Activated naive CD4-positive, alpha-beta T cell treated with anti-CD3 and anti-CD28 coated beads for 36 hours (primary cell): ENCODE measurements at regions not wholly inside any gene's neighbourhood (a gene's known extent, or its start where the extent isn't known, plus 50 kb on each side); places are given as distances from the start of the nearest gene placed in this dataset.

Experiments used
- CTCF ChIA-PET: fragments of 350-600 bp; sonication (Branson Sonifier 250); formaldehyde crosslinking; loops from one replicate; lab custom pipeline; 2021; ENCODE audit warnings: antibody characterized with exemption; lab: Charles Lee
- DNase-seq: peaks from one replicate; pipeline ENCODE4 v3.0.0-alpha.2; 2020
- H3K27ac Mint-ChIP-seq: one replicate; pipeline ENCODE4 v1.8.0; 2021; ENCODE audit warnings: mild to moderate bottlenecking, mixed read lengths
- H3K27me3 Mint-ChIP-seq: one replicate; pipeline ENCODE4 v1.8.0; 2021; ENCODE audit warnings: low read depth, mixed read lengths
- H3K36me3 Mint-ChIP-seq: one replicate; pipeline ENCODE4 v1.8.0; 2021; ENCODE audit warnings: low read depth, mixed read lengths
- H3K4me1 Mint-ChIP-seq: one replicate; pipeline ENCODE4 v1.8.0; 2021; ENCODE audit warnings: low read depth, mixed read lengths
- H3K4me3 Mint-ChIP-seq: one replicate; pipeline ENCODE4 v1.8.0; 2021; ENCODE audit warnings: mild to moderate bottlenecking, moderate library complexity, mixed read lengths
- H3K9me3 Mint-ChIP-seq: one replicate; pipeline ENCODE4 v1.8.0; 2021; ENCODE audit warnings: mixed read lengths
- intact Hi-C: fragments of 100-400 bp; cut with micrococcal nuclease; formaldehyde crosslinking; loops from one replicate; pipeline ENCODE4 v1.15.1; 2023

- intact Hi-C loops = no loop called here
- CTCF ChIA-PET = no interaction called here
- no peaks in the 10 kb centered on the region for H3K36me3 Mint-ChIP-seq
- H3K27me3 Mint-ChIP-seq = peaks cover 1% of the 10 kb centered on the region
- no peaks in the 10 kb centered on the region for H3K4me1 Mint-ChIP-seq
- H3K9me3 Mint-ChIP-seq = peaks cover under 1% of the 10 kb centered on the region
- DNase-seq = no peak
- no peak overlapping the region for H3K4me3 Mint-ChIP-seq
- H3K27ac Mint-ChIP-seq = no peak overlapping the region
These were observed 327.1 kb upstream of the GIMD1 start for GRCh38 chr4:106695501-106696262.

GRCh38 chr4:106694232-106694631 lies 325.7 kb upstream of the GIMD1 start:
- no peak overlapping the region for H3K27ac Mint-ChIP-seq
- H3K9me3 Mint-ChIP-seq = peaks cover 3% of the 10 kb centered on the region
- intact Hi-C loops = no loop called here
- H3K4me1 Mint-ChIP-seq = no peaks in the 10 kb centered on the region
- H3K36me3 Mint-ChIP-seq = no peaks in the 10 kb centered on the region
- peaks cover 1% of the 10 kb centered on the region for H3K27me3 Mint-ChIP-seq
- no peak overlapping the region for H3K4me3 Mint-ChIP-seq
- CTCF ChIA-PET = no interaction called here
- no peak for DNase-seq

- CTCF ChIA-PET = no interaction called here
- intact Hi-C loops = no loop called here
- DNase-seq = no peak
These were observed 323.2 kb upstream of the GIMD1 start for GRCh38 chr4:106691749-106692148.

GRCh38 chr4:106690487-106690886 lies 321.9 kb upstream of the GIMD1 start:
- no peaks in the 10 kb centered on the region for H3K27me3 Mint-ChIP-seq
- CTCF ChIA-PET = no interaction called here
- no peaks in the 10 kb centered on the region for H3K36me3 Mint-ChIP-seq
- H3K27ac Mint-ChIP-seq = no peak overlapping the region
- no peak for DNase-seq
- H3K9me3 Mint-ChIP-seq = peaks cover 3% of the 10 kb centered on the region
- intact Hi-C loops = no loop called here
- H3K4me3 Mint-ChIP-seq = no peak overlapping the region
- no peaks in the 10 kb centered on the region for H3K4me1 Mint-ChIP-seq

More at GRCh38 chr4:106691749-106692148, 323.2 kb upstream of the GIMD1 start:
- Mint-ChIP-seq H3K27me3 (peaks cover 1% of the 10 kb centered on the region), H3K4me1 (no peaks in the 10 kb centered on the region), H3K9me3 (peaks cover 3% of the 10 kb centered on the region), H3K27ac (no peak overlapping the region), H3K4me3 (no peak overlapping the region), H3K36me3 (no peaks in the 10 kb centered on the region)

GRCh38 chr4:106687026-106687425 lies 318.4 kb upstream of the GIMD1 start:
- Mint-ChIP-seq H3K4me3 (no peak overlapping the region), H3K4me1 (no peaks in the 10 kb centered on the region), H3K27me3 (no peaks in the 10 kb centered on the region), H3K9me3 (peaks cover 4% of the 10 kb centered on the region), H3K27ac (no peak overlapping the region), H3K36me3 (no peaks in the 10 kb centered on the region)
- intact Hi-C loops = no loop called here
- DNase-seq = no peak
- CTCF ChIA-PET = no interaction called here

- Mint-ChIP-seq H3K4me1 (no peaks in the 10 kb centered on the region), H3K27ac (no peak overlapping the region), H3K4me3 (no peak overlapping the region), H3K9me3 (peaks cover 3% of the 10 kb centered on the region), H3K36me3 (no peaks in the 10 kb centered on the region), H3K27me3 (no peaks in the 10 kb centered on the region)
- no peak for DNase-seq
- intact Hi-C loops = no loop called here
- CTCF ChIA-PET = no interaction called here
These were observed 312.9 kb upstream of the GIMD1 start for GRCh38 chr4:106681381-106681921.

- H3K4me1 Mint-ChIP-seq = no peaks in the 10 kb centered on the region
- intact Hi-C loops = no loop called here
- peaks cover 7% of the 10 kb centered on the region for H3K9me3 Mint-ChIP-seq
- H3K36me3 Mint-ChIP-seq = no peaks in the 10 kb centered on the region
- no peak overlapping the region for H3K27ac Mint-ChIP-seq
- DNase-seq = no peak
- CTCF ChIA-PET = no interaction called here
- H3K4me3 Mint-ChIP-seq = no peak overlapping the region
- no peaks in the 10 kb centered on the region for H3K27me3 Mint-ChIP-seq
These were observed 310.5 kb upstream of the GIMD1 start for GRCh38 chr4:106679063-106679462.

- Mint-ChIP-seq H3K4me1 (no peaks in the 10 kb centered on the region), H3K36me3 (no peaks in the 10 kb centered on the region), H3K4me3 (no peak overlapping the region), H3K27ac (no peak overlapping the region), H3K9me3 (peaks cover 11% of the 10 kb centered on the region), H3K27me3 (no peaks in the 10 kb centered on the region)
- intact Hi-C loops = no loop called here
- CTCF ChIA-PET = no interaction called here
- no peak for DNase-seq
These were observed 308.6 kb upstream of the GIMD1 start for GRCh38 chr4:106677213-106677612.

- H3K27ac Mint-ChIP-seq = no peak overlapping the region
These were observed 307.8 kb upstream of the GIMD1 start for GRCh38 chr4:106676173-106676921.

GRCh38 chr4:106671716-106672115 lies 303.1 kb upstream of the GIMD1 start:
- H3K4me3 Mint-ChIP-seq = no peak overlapping the region
- CTCF ChIA-PET = no interaction called here
- no peak for DNase-seq
- H3K27me3 Mint-ChIP-seq = no peaks in the 10 kb centered on the region
- H3K4me1 Mint-ChIP-seq = no peaks in the 10 kb centered on the region
- no peaks in the 10 kb centered on the region for H3K36me3 Mint-ChIP-seq
- no peak overlapping the region for H3K27ac Mint-ChIP-seq
- intact Hi-C loops = no loop called here
- peaks cover 9% of the 10 kb centered on the region for H3K9me3 Mint-ChIP-seq

More at GRCh38 chr4:106676173-106676921, 307.8 kb upstream of the GIMD1 start:
- Mint-ChIP-seq H3K4me1 (no peaks in the 10 kb centered on the region), H3K36me3 (no peaks in the 10 kb centered on the region), H3K4me3 (no peak overlapping the region), H3K9me3 (peaks cover 8% of the 10 kb centered on the region), H3K27me3 (no peaks in the 10 kb centered on the region)
- intact Hi-C loops = no loop called here
- DNase-seq = no peak
- CTCF ChIA-PET = no interaction called here

GRCh38 chr4:106670976-106671375 lies 302.4 kb upstream of the GIMD1 start:
- H3K4me1 Mint-ChIP-seq = no peaks in the 10 kb centered on the region
- no peak overlapping the region for H3K4me3 Mint-ChIP-seq
- no peaks in the 10 kb centered on the region for H3K36me3 Mint-ChIP-seq
- no peak overlapping the region for H3K27ac Mint-ChIP-seq
- DNase-seq = no peak
- CTCF ChIA-PET = no interaction called here
- peaks cover 10% of the 10 kb centered on the region for H3K9me3 Mint-ChIP-seq
- intact Hi-C loops = no loop called here
- H3K27me3 Mint-ChIP-seq = no peaks in the 10 kb centered on the region

GRCh38 chr4:106659371-106659770 lies 290.8 kb upstream of the GIMD1 start:
- Mint-ChIP-seq H3K4me3 (no peak overlapping the region), H3K27me3 (no peaks in the 10 kb centered on the region), H3K27ac (no peak overlapping the region), H3K4me1 (no peaks in the 10 kb centered on the region), H3K36me3 (no peaks in the 10 kb centered on the region), H3K9me3 (no peaks in the 10 kb centered on the region)
- CTCF ChIA-PET = no interaction called here
- DNase-seq = no peak
- intact Hi-C loops = no loop called here

GRCh38 chr4:106652095-106652494 lies 283.5 kb upstream of the GIMD1 start:
- Mint-ChIP-seq H3K27ac (no peak overlapping the region), H3K4me3 (no peak overlapping the region), H3K36me3 (no peaks in the 10 kb centered on the region), H3K27me3 (no peaks in the 10 kb centered on the region), H3K4me1 (no peaks in the 10 kb centered on the region), H3K9me3 (no peaks in the 10 kb centered on the region)
- intact Hi-C loops = no loop called here
- CTCF ChIA-PET = no interaction called here
- no peak for DNase-seq
